ENCODE measurements at regions not wholly inside any gene's neighbourhood (a gene's known extent, or its start where the extent isn't known, plus 50 kb on each side); places are given as distances from the start of the nearest gene placed in this dataset.
"Not testable (repeated sequence)": the region's sequence is repeated elsewhere in the genome, so short reads cannot be mapped to it uniquely, and the experiment has no call there.

DNA sequence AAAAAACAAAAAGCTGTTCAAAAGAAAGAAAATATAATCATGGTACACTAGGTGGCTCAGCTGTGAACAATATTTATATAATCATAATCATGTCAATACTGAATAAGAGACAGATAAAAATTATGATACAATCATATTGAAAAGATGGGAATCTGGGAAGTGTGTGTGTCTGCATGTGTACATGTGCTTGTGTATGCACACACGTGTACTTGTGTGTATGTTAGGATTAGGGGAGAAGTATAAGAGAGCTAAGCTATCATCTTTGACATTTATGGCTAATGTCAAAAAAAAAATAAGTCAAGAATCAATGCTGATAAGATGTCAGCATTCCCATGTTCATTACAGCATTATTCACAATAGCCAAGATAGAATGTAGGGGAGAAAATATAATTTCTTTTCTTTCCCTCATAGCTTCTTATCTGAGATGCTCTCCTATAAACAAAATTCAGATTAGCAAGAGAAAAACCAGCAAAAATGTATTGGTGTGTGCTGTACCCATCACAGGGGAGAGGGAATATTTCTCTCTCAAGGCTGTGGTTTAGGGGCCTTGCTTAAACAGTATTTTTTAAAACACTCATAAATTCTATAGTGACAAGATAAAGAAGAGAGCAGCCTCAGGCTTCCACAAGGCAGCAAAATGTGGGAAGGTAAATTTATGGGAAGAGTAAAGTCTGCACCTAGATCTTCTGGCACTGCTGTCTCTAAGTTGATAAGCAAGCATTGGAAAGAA is 63.4 kb upstream of the ITGA11 start:
- DNase-seq (ENCODE audit: low read depth), result no peak
- TF ChIP-seq, protein P1, sequence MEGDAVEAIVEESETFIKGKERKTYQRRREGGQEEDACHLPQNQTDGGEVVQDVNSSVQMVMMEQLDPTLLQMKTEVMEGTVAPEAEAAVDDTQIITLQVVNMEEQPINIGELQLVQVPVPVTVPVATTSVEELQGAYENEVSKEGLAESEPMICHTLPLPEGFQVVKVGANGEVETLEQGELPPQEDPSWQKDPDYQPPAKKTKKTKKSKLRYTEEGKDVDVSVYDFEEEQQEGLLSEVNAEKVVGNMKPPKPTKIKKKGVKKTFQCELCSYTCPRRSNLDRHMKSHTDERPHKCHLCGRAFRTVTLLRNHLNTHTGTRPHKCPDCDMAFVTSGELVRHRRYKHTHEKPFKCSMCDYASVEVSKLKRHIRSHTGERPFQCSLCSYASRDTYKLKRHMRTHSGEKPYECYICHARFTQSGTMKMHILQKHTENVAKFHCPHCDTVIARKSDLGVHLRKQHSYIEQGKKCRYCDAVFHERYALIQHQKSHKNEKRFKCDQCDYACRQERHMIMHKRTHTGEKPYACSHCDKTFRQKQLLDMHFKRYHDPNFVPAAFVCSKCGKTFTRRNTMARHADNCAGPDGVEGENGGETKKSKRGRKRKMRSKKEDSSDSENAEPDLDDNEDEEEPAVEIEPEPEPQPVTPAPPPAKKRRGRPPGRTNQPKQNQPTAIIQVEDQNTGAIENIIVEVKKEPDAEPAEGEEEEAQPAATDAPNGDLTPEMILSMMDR (IDR thresholded peaks at IDR 0.05; ENCODE audit: insufficient read depth, low read depth, low read length), result no peak
- no peak overlapping the region for H3K4me3 ChIP-seq (ENCODE audit: low read depth, low read length)

DNA sequence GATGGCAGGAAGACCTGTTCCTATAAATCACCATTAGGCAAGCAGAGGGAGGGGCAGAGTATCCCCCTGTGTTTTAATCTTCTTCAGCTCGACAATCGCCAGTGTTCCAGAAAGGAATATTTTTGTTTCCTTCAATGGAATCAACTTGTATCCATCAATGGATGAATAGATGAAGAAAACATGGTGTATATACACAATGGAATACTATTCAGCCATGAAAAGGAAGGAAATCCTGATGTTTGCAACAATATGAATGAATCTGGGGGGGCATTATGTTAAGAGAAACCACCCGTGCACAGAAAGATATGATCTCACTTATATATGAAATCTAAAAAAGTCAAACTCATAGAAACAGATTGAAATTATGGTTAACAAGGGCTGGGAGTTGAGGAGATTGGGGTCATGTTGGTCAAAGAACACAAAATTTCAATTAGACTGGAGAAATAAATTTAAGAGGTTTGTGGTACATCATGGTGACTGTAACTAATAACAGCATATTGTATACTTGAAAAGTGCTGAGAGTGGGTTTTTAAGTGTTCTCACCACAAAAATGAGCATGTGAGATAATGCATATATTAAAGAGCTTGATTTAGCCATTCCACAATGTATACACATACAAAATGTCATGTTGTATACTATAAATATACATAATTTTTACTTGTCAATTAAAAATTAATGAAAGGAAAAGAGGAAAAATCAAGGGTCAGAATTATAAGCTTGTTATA is 64.2 kb upstream of the ITGA11 start:
- TF ChIP-seq, protein P1 (IDR thresholded peaks at IDR 0.05; ENCODE audit: insufficient read depth, low read depth, low read length), result no peak
- H3K4me3 ChIP-seq (ENCODE audit: low read depth, low read length), result no peak overlapping the region
- no peak for DNase-seq (ENCODE audit: low read depth)

DNA sequence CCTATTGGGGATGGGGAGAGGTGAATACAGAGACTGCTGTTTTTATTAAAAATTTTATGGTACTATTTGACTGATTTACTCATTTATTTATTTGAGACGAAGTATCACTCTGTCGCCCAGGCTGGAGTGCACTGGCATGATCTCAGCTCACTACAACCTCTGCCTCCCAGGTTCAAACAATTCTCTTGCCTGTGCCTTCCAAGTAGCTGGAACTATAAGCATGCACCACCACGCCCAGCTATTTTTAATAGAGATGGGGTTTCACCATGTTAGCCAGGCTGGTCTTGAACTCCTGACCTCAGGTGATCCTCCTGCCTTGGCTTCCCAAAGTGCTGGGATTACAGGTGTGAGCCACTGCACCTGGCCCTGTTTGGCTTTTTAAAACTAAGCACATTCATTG is 64.8 kb upstream of the ITGA11 start:
- DNase-seq (ENCODE audit: low read depth); H3K4me3 ChIP-seq (ENCODE audit: low read depth, low read length): not testable (repeated sequence)

DNA sequence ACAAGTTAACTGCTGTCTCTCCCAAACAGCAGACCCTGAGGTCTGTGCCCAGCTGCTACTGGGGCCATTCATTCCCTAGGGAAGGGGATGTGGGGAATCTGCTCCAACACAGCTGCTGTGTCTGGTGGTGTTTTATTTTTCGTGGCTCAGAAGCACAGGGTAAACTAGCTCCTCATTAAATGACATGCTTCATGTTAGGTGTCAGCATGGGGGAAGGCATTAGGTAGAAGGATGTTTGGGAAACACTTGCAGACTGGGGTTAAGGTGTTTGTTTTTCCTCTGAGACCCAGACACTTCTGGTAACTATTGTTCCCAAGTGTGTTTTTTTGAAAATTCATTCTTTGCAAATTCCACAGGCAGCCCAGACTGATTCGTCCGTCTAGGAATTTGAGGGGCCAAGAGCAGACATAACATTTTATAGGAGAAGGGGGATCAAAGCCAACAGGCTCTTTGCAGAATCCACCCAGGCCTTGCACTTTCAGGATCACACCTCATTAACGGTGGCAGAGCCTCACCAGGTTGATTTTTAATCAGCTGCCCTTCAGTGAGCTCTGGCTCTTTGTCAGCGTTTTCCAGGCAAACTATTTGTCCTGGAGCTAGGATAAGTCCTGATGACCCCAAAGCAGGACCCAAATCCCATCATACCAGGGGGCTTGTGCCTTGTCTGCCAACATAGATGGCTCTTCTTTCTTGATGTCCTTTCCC is 65.4 kb upstream of the ITGA11 start:
- H3K4me3 ChIP-seq (ENCODE audit: low read depth, low read length), result no peak overlapping the region
- DNase-seq (ENCODE audit: low read depth), result no peak
- TF ChIP-seq, protein P1 (IDR thresholded peaks at IDR 0.05; ENCODE audit: insufficient read depth, low read depth, low read length), result no peak

DNA sequence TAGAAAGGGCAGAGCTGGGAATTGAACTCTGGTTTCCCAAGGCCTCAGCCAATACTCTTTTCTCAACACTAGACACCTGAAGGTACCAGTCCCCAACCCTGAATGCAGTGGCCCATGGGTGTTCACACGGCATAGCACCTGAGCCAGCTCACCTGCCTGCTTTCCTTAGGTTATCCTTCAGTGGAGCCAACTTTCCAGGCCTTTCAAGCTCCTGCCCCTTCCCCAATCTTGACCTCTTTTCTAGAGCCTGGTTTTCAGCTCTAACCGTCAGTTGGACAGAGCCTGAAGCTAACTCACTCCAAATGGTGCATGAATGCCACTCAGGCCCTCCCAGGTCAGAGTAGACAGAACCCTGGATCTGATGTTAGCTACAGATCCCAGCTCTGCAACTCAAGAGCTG is 66.1 kb upstream of the ITGA11 start:
- DNase-seq (ENCODE audit: low read depth), result no peak
- no peak overlapping the region for H3K4me3 ChIP-seq (ENCODE audit: low read depth, low read length)
- TF ChIP-seq, protein P1 (IDR thresholded peaks at IDR 0.05; ENCODE audit: insufficient read depth, low read depth, low read length), result no peak

DNA sequence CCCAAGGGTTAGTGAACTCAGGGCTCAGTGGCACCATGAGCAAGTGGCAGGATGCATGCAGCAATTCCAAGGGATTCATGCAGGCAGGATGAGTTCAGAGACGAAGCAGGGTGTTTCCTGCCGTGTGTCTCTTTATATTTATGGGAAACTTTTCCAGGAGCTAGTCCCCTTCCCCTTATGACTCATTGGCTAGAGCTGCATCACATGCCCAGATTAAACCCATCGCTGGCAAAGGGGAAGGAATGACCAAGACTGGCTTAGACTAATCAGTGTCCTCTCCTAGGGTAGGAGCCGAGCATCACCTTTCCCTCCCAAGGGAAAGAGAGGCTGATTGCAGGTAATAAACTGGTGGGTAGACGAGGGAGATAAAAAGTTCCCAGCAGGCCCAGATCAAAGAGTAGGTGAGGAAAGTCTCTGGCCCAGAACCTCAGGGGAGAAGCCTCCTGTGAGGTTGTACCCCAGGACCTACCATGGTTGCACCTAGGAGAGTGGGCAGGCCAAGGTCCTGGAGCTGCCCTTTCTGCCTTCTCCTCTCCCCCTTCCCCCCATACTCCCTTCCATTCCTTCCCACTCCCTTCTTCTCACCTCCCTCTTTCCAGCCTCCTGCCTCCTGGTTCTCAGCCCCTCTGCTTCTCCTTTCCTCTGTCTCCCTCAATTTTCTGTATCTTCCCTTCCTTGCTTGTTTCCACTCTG is 67.8 kb upstream of the ITGA11 start:
- TF ChIP-seq, protein P1 (IDR thresholded peaks at IDR 0.05; ENCODE audit: insufficient read depth, low read depth, low read length), result no peak
- no peak for DNase-seq (ENCODE audit: low read depth)
- H3K4me3 ChIP-seq (ENCODE audit: low read depth, low read length), result no peak overlapping the region
